HG02852 (cell line): ENCODE measurements at regions not wholly inside any gene's neighbourhood (a gene's known extent, or its start where the extent isn't known, plus 50 kb on each side); places are given as distances from the start of the nearest gene placed in this dataset.
"Not testable (repeated sequence)": the region's sequence is repeated elsewhere in the genome, so short reads cannot be mapped to it uniquely, and the experiment has no call there.

Experiments
- ATAC-seq: cut with Tn5 transposase; IDR thresholded peaks from one replicate; pipeline ENCODE4 v1.9.1; 2021; ENCODE audit warnings: mild to moderate bottlenecking, moderate library complexity; ENCODE audit not compliant: unreplicated experiment

GRCh38 chr6:81565071-81565470 is 187.4 kb downstream of the TENT5A start:
- no peak for ATAC-seq

GRCh38 chr6:81564470-81565068 is 187.9 kb downstream of the TENT5A start:
- no peak for ATAC-seq

GRCh38 chr6:81562169-81562568 is 190.3 kb downstream of the TENT5A start:
- ATAC-seq = no peak

GRCh38 chr6:81561731-81562130 is 190.8 kb downstream of the TENT5A start:
- ATAC-seq = no peak

GRCh38 chr6:81561071-81561564 is 191.4 kb downstream of the TENT5A start:
- no peak for ATAC-seq

- no peak for ATAC-seq
Observed at GRCh38 chr6:81557811-81558210, 194.7 kb downstream of the TENT5A start.

GRCh38 chr6:81556551-81556950 is 195.9 kb downstream of the TENT5A start:
- no peak for ATAC-seq

- ATAC-seq = no peak
Observed at GRCh38 chr6:81553216-81553615, 199.3 kb downstream of the TENT5A start.

- ATAC-seq = no peak
Observed at GRCh38 chr6:81552644-81553043, 199.8 kb downstream of the TENT5A start.

GRCh38 chr6:81547149-81547548 is 205.3 kb downstream of the TENT5A start:
- no peak for ATAC-seq

- ATAC-seq = no peak
Observed at GRCh38 chr6:81534934-81535465, 217.5 kb downstream of the TENT5A start.

- no peak for ATAC-seq
Observed at GRCh38 chr6:81531869-81532561, 220.5 kb downstream of the TENT5A start.

GRCh38 chr6:81517455-81517854 is 235.0 kb downstream of the TENT5A start:
- ATAC-seq = no peak

- no peak for ATAC-seq
Observed at GRCh38 chr6:81515562-81516453, 236.7 kb downstream of the TENT5A start.

GRCh38 chr6:81514195-81514594 is 238.3 kb downstream of the TENT5A start:
- not testable (repeated sequence) for ATAC-seq

GRCh38 chr6:81511423-81511822 is 241.1 kb downstream of the TENT5A start:
- ATAC-seq = no peak

GRCh38 chr6:81495999-81496398 is 256.5 kb downstream of the TENT5A start:
- no peak for ATAC-seq

GRCh38 chr6:81491454-81492101 is 260.9 kb downstream of the TENT5A start:
- no peak for ATAC-seq

GRCh38 chr6:81487489-81487888 is 265.0 kb downstream of the TENT5A start:
- no peak for ATAC-seq

- ATAC-seq = no peak
Observed at GRCh38 chr6:81486234-81486633, 266.2 kb downstream of the TENT5A start.

GRCh38 chr6:81485395-81485794 is 267.1 kb downstream of the TENT5A start:
- ATAC-seq = no peak
